Stimulated activated naive CD8-positive, alpha-beta T cell treated with anti-CD3 and anti-CD28 coated beads, Interleukin-15, Interleukin-2, amounts not matched to agents 100 ng/mL and 50 ng/mL, for 24 hours (primary cell): ENCODE measurements at regions not wholly inside any gene's neighbourhood (a gene's known extent, or its start where the extent isn't known, plus 50 kb on each side); places are given as distances from the start of the nearest gene placed in this dataset.

Source experiments
- H3K27ac Mint-ChIP-seq: one replicate; pipeline ENCODE4 v1.8.0; 2021; ENCODE audit warnings: mild to moderate bottlenecking, mixed read lengths
- H3K27me3 Mint-ChIP-seq: one replicate; pipeline ENCODE4 v1.8.0; 2021; ENCODE audit warnings: mixed read lengths
- H3K36me3 Mint-ChIP-seq: one replicate; pipeline ENCODE4 v1.8.0; 2021; ENCODE audit warnings: low read depth, mixed read lengths
- H3K4me1 Mint-ChIP-seq: one replicate; pipeline ENCODE4 v1.8.0; 2021; ENCODE audit warnings: low read depth, mixed read lengths
- H3K4me3 Mint-ChIP-seq: one replicate; pipeline ENCODE4 v1.8.0; 2021; ENCODE audit warnings: mild to moderate bottlenecking, mixed read lengths
- H3K9me3 Mint-ChIP-seq: one replicate; pipeline ENCODE4 v1.8.0; 2021; ENCODE audit warnings: mixed read lengths

DNA sequence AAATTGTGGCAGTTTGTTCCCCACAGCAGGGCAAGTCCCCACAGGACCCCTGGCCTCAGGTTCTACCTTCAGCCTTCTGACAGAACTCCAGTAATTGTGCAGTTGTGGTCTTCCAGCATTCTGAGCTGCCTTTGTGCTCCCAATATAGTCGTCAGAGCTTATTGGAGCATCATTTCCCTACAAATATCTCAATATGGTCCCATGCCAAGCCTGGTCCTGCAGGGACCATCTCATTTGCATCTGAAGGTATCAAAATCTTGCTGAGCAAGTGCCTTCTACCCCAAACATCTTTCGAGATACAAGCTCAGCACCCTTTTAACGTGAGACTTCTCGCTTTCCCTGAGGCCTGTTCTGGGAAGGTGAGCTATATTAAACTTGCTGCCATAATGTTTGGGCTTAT, 333.9 kb upstream of the CDH11 start:
- peaks cover 10% of the 10 kb centered on the region for H3K9me3 Mint-ChIP-seq

DNA sequence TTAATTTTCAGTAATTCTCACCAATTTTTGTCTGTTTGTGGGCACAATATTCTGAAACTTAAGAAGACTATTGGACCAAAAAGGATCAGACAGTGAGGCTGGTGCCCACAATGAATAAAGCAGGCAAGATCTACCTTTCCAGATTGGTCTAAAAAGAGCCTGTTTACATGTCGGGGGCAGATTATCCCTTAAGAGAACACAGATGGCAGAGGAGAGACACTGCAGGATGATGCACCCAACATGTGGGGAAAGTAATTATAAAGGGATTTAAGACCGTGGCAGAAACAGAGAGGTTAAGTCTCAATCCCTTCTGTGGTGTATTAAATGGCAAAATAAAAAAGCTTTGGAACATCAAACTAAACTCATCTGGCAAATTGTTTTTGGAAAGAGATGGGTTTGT, 331.8 kb upstream of the CDH11 start:
- Mint-ChIP-seq H3K27me3 (no peaks in the 10 kb centered on the region), H3K27ac (no peak overlapping the region), H3K9me3 (peaks cover 18% of the 10 kb centered on the region), H3K4me1 (no peaks in the 10 kb centered on the region), H3K4me3 (no peak overlapping the region), H3K36me3 (no peaks in the 10 kb centered on the region)

More for the DNA sequence above, 333.9 kb upstream of the CDH11 start:
- no peak overlapping the region for H3K27ac Mint-ChIP-seq
- H3K4me3 Mint-ChIP-seq = no peak overlapping the region
- no peaks in the 10 kb centered on the region for H3K27me3 Mint-ChIP-seq
- H3K36me3 Mint-ChIP-seq = no peaks in the 10 kb centered on the region
- no peaks in the 10 kb centered on the region for H3K4me1 Mint-ChIP-seq

- Mint-ChIP-seq H3K36me3 (no peaks in the 10 kb centered on the region), H3K4me1 (no peaks in the 10 kb centered on the region), H3K9me3 (peaks cover 17% of the 10 kb centered on the region), H3K27ac (no peak overlapping the region), H3K4me3 (no peak overlapping the region), H3K27me3 (no peaks in the 10 kb centered on the region)
Measured at GRCh38 chr16:65449526-65449925, 327.7 kb upstream of the CDH11 start.

DNA sequence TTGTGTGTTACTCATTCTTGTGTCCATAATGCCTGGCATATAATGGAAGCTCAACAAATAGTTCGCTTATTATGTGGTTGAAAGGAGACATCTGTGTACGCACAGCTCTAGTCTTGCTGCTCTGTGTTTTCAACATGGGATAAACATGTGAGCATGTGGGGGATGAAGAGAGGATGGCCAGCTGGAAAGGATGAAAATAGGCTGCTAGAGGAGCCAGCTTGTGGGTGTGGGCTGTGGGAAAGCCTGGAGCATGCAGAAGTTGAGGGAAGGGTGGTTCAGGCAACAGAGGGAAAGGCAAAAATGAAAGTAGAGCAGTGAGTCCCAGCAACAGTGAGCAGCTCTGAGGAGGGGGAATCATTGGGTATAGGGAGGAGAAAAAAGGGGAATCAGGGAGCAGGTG, 324.6 kb upstream of the CDH11 start:
- Mint-ChIP-seq H3K4me1 (no peaks in the 10 kb centered on the region), H3K4me3 (no peak overlapping the region), H3K9me3 (peaks cover 12% of the 10 kb centered on the region), H3K36me3 (no peaks in the 10 kb centered on the region), H3K27ac (no peak overlapping the region), H3K27me3 (no peaks in the 10 kb centered on the region)

DNA sequence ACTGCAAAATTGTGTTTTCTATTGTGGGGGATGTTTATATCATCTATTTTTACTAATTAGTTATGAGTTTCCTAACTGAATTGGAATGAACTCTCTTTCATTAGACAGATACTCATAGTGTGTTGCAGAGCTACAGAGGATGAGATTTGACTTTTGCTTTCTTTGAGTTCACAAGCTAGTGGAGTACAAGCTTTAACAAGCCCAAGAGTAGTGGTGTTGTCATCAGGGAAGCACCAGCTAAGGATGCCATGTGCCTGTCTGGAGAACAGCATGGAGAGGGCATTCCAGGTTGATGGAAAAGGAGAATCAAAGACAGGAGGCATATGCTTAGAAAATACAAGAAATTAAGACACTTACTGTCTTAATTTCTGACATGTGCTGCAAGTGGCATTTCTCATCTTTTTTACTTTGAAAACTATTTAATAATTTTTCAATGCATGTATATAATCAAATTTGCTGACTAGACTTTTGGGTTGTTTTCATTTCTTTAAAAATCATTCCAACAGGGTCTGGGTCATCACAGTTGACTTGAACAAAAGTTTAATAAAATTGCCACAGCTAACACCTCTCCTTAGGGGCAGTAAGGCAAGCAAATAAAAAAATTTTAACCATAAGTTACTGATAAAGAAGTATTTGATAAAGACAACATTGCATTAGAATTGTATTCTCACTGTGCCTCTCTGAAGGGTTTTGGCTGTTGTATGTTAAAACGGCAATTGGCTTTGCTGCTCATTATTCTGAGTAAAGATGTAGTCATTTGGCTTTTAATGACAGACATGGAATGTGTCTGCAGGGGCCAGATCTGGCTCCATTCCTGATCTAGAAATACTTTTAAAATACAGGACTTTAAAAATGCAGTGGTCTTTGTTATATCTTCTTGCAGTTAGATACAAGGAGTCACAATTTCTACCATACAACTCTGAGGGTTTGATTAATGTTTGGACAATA, 323.7 kb upstream of the CDH11 start:
- Mint-ChIP-seq H3K9me3 (peaks cover 16% of the 10 kb centered on the region), H3K4me1 (no peaks in the 10 kb centered on the region), H3K4me3 (no peak overlapping the region), H3K27ac (no peak overlapping the region), H3K36me3 (no peaks in the 10 kb centered on the region), H3K27me3 (no peaks in the 10 kb centered on the region)

DNA sequence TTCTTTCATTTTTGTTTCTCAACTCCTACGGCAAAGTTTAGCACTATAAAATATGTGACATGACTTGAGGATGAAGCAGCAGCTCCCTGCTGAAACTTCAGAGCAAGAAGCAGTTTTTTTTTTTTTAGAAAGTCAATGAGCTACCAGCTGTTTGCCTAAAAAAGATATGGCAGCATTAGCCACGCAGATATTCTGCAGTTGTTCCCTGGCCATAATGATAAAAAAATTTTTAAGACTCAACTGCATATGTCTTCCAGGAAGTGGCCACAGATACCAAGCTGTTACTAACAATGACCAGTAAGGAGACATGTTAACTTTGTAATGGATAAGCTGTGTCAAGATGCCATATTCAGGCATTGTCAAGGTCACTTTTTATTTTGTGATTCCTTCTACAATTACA, 319.6 kb upstream of the CDH11 start:
- Mint-ChIP-seq H3K4me3 (no peak overlapping the region), H3K36me3 (no peaks in the 10 kb centered on the region), H3K27me3 (no peaks in the 10 kb centered on the region), H3K4me1 (no peaks in the 10 kb centered on the region), H3K27ac (no peak overlapping the region), H3K9me3 (peaks cover 7% of the 10 kb centered on the region)

DNA sequence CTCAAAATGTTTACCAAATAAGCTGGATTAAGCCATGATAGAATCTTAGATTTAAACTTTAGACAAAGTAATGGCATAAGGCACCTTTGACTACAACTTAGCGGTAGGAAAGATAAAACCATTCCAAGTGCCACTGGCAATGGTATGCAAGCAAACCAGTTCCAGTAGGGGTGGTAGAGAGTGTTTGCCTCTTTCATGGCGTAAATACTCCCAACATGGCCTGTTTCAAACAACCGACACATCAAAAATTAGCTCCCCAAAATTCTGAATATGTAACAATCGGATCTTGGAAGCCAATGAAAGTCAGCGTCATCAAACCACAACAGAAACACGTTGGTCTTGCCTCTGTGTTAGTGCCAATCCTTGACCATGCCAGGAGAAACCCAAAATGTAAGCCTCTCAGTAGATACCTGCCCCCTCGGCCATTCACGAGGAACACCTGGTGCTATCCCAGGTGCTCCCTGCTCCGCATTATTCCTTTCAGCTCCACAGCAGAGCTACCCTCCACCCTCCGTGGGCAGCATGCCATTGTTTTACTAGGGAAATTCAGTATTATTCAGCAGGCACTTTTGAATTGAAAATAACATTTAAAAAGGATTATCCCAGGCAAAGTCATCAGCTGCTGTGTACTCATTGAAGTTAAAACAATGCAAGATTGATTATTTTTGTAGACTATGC, 307.8 kb upstream of the CDH11 start:
- Mint-ChIP-seq H3K9me3 (peaks cover 9% of the 10 kb centered on the region), H3K27me3 (no peaks in the 10 kb centered on the region), H3K36me3 (no peaks in the 10 kb centered on the region), H3K4me3 (no peak overlapping the region), H3K27ac (no peak overlapping the region), H3K4me1 (no peaks in the 10 kb centered on the region)

GRCh38 chr16:65426484-65426883, 304.6 kb upstream of the CDH11 start:
- no peaks in the 10 kb centered on the region for H3K36me3 Mint-ChIP-seq
- no peaks in the 10 kb centered on the region for H3K27me3 Mint-ChIP-seq
- H3K9me3 Mint-ChIP-seq = peaks cover 11% of the 10 kb centered on the region
- no peak overlapping the region for H3K4me3 Mint-ChIP-seq
- no peaks in the 10 kb centered on the region for H3K4me1 Mint-ChIP-seq
- no peak overlapping the region for H3K27ac Mint-ChIP-seq

- Mint-ChIP-seq H3K4me1 (no peaks in the 10 kb centered on the region), H3K27me3 (no peaks in the 10 kb centered on the region), H3K27ac (no peak overlapping the region), H3K36me3 (no peaks in the 10 kb centered on the region), H3K4me3 (no peak overlapping the region), H3K9me3 (peaks cover 18% of the 10 kb centered on the region)
Measured at GRCh38 chr16:65422934-65423333, 301.1 kb upstream of the CDH11 start.

- H3K9me3 Mint-ChIP-seq = peaks cover 22% of the 10 kb centered on the region
- H3K36me3 Mint-ChIP-seq = no peaks in the 10 kb centered on the region
- no peak overlapping the region for H3K4me3 Mint-ChIP-seq
- no peak overlapping the region for H3K27ac Mint-ChIP-seq
- no peaks in the 10 kb centered on the region for H3K27me3 Mint-ChIP-seq
- H3K4me1 Mint-ChIP-seq = no peaks in the 10 kb centered on the region
Measured at GRCh38 chr16:65421596-65421995, 299.7 kb upstream of the CDH11 start.

- peaks cover 11% of the 10 kb centered on the region for H3K9me3 Mint-ChIP-seq
- H3K4me1 Mint-ChIP-seq = peaks cover 6% of the 10 kb centered on the region
- no peak overlapping the region for H3K27ac Mint-ChIP-seq
- H3K27me3 Mint-ChIP-seq = no peaks in the 10 kb centered on the region
- H3K36me3 Mint-ChIP-seq = no peaks in the 10 kb centered on the region
- H3K4me3 Mint-ChIP-seq = no peak overlapping the region
Measured at GRCh38 chr16:65418435-65418834, 296.6 kb upstream of the CDH11 start.

DNA sequence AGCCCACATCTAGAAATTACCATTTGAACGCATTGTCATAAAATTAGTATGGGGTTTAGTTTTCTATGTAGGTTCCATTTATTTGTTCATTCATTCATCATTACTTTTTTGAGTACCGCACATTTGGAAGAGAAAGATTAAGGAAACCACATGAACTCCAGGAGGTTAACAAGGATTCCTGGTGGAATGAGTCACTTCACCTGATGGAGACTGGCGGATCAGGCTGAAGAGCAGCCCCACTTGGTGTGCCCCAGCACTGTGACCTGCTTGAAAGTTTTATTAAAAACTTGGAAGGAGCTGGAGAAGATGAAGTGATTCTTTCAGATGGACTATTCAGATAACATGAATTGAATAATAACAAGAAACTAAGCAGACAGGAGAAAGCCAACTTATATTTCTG, 293.6 kb upstream of the CDH11 start:
- H3K36me3 Mint-ChIP-seq = no peaks in the 10 kb centered on the region

GRCh38 chr16:65414284-65414984, 292.6 kb upstream of the CDH11 start:
- Mint-ChIP-seq H3K4me1 (peaks cover 6% of the 10 kb centered on the region), H3K27me3 (no peaks in the 10 kb centered on the region), H3K36me3 (no peaks in the 10 kb centered on the region), H3K27ac (no peak overlapping the region), H3K4me3 (no peak overlapping the region), H3K9me3 (peaks cover 8% of the 10 kb centered on the region)

More for the DNA sequence above, 293.6 kb upstream of the CDH11 start:
- Mint-ChIP-seq H3K27ac (no peak overlapping the region), H3K4me3 (no peak overlapping the region), H3K27me3 (no peaks in the 10 kb centered on the region), H3K9me3 (peaks cover 11% of the 10 kb centered on the region), H3K4me1 (peaks cover 6% of the 10 kb centered on the region)

- H3K4me1 Mint-ChIP-seq = peaks cover 6% of the 10 kb centered on the region
- H3K4me3 Mint-ChIP-seq = no peak overlapping the region
- H3K36me3 Mint-ChIP-seq = no peaks in the 10 kb centered on the region
- H3K9me3 Mint-ChIP-seq = peaks cover 4% of the 10 kb centered on the region
- no peaks in the 10 kb centered on the region for H3K27me3 Mint-ChIP-seq
- no peak overlapping the region for H3K27ac Mint-ChIP-seq
Measured at GRCh38 chr16:65413861-65414260, 292.0 kb upstream of the CDH11 start.

DNA sequence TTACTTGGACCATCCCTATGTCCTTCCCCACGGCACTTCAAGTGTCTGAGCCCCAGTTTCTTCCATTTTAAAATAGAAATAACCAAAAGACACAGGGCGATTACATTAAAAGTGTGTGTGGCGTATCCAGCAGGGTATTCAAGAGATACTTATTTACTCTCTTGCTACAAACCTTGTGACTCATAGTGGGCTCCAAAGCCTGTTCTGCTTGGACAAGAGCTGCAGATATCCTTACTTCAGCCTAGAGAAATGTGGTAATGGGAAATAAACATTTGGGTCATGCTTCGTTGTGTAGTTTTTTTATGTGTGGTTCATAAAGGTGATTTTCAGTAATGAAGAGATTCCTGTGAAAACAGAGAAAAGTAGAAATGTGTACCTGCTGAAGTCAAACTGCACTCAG, 288.9 kb upstream of the CDH11 start:
- no peak overlapping the region for H3K4me3 Mint-ChIP-seq
- H3K36me3 Mint-ChIP-seq = no peaks in the 10 kb centered on the region
- H3K27me3 Mint-ChIP-seq = no peaks in the 10 kb centered on the region
- peaks cover 6% of the 10 kb centered on the region for H3K4me1 Mint-ChIP-seq
- H3K9me3 Mint-ChIP-seq = no peaks in the 10 kb centered on the region
- no peak overlapping the region for H3K27ac Mint-ChIP-seq
